OCI-LY1 (cell line): ENCODE measurements at regions not wholly inside any gene's neighbourhood (a gene's known extent, or its start where the extent isn't known, plus 50 kb on each side); places are given as distances from the start of the nearest gene placed in this dataset.

Source experiments
- H2AFZ ChIP-seq: fragments of 200-600 bp; sonication (generic), shearing (Covaris generic); 2 replicates; pipeline ENCODE4 v1.6.0; 2014; ENCODE audit warnings: antibody characterized with exemption, mild to moderate bottlenecking, low read length
- H3F3A ChIP-seq: fragments of 200-600 bp; sonication (generic), shearing (Covaris generic); 2 replicates; pipeline ENCODE4 v1.6.0; 2014; ENCODE audit warnings: mild to moderate bottlenecking, antibody characterized with exemption, low read length, moderate library complexity; ENCODE audit not compliant: insufficient read depth
- H3K27ac ChIP-seq: fragments of 200-600 bp; sonication (generic); 2 replicates; pipeline ENCODE4 v1.5.1; 2014; ENCODE audit warnings: low read length, mixed run types, mild to moderate bottlenecking, low read depth; ENCODE audit not compliant: poor library complexity, severe bottlenecking
- H3K27me3 ChIP-seq: fragments of 200-600 bp; sonication (generic); 2 replicates; pipeline ENCODE4 v1.6.0; 2014; ENCODE audit warnings: antibody characterized with exemption, mild to moderate bottlenecking, low read length, moderate library complexity; ENCODE audit not compliant: insufficient read depth
- H3K36me3 ChIP-seq: fragments of 200-600 bp; sonication (generic); 2 replicates; pipeline ENCODE4 v1.6.1; 2014; ENCODE audit warnings: mild to moderate bottlenecking, antibody characterized with exemption, low read length, moderate library complexity, mixed read lengths; ENCODE audit not compliant: insufficient read depth
- H3K4me1 ChIP-seq: fragments of 200-600 bp; sonication (generic); 2 replicates; pipeline ENCODE4 v1.5.1; 2014; ENCODE audit warnings: mild to moderate bottlenecking, low read length, moderate library complexity; ENCODE audit not compliant: insufficient read depth, severe bottlenecking
- H3K4me2 ChIP-seq: fragments of 200-600 bp; sonication (generic), shearing (Covaris generic); 2 replicates; pipeline ENCODE4 v1.6.1; 2014; ENCODE audit warnings: low read length
- H3K4me3 ChIP-seq: fragments of 200-600 bp; sonication (generic); 2 replicates; pipeline ENCODE4 v1.5.1; 2014; ENCODE audit warnings: low read length, low read depth, mild to moderate bottlenecking, mixed read lengths; ENCODE audit not compliant: poor library complexity, severe bottlenecking
- H3K79me2 ChIP-seq: fragments of 200-600 bp; shearing (Covaris generic); 2 replicates; pipeline ENCODE4 v1.6.1; 2016; ENCODE audit warnings: mixed run types, low read length, mixed read lengths; ENCODE audit not compliant: insufficient read depth
- H3K9ac ChIP-seq: fragments of 200-600 bp; sonication (generic), shearing (Covaris generic); 2 replicates; pipeline ENCODE4 v1.6.1; 2014; ENCODE audit warnings: mild to moderate bottlenecking, low read length, mixed read lengths
- H3K9me2 ChIP-seq: fragments of 200-600 bp; sonication (generic), shearing (Covaris generic); 2 replicates; pipeline ENCODE4 v1.6.1; 2014; ENCODE audit warnings: low read depth, mild to moderate bottlenecking, low read length, mixed read lengths
- H3K9me3 ChIP-seq: fragments of 200-600 bp; shearing (Covaris generic); 2 replicates; pipeline ENCODE4 v1.6.1; 2014; ENCODE audit warnings: low read length, mixed read lengths
- H4K20me1 ChIP-seq: fragments of 200-600 bp; sonication (generic), shearing (Covaris generic); 2 replicates; pipeline ENCODE4 v1.6.0; 2016; ENCODE audit warnings: mild to moderate bottlenecking, low read length; ENCODE audit not compliant: insufficient read depth
- CTCF ChIP-seq: fragments of 200-600 bp; sonication (generic), shearing (Covaris generic); IDR thresholded peaks from 2 replicates; pipeline ENCODE4 v1.5.1; 2017; ENCODE audit warnings: mild to moderate bottlenecking, antibody characterized with exemption, low read length, moderate library complexity, mixed read lengths
- EZH2 ChIP-seq: fragments of 200-600 bp; sonication (generic), shearing (Covaris generic); IDR thresholded peaks from 2 replicates; pipeline ENCODE4 v1.8.0; 2017; ENCODE audit warnings: borderline replicate concordance, mixed run types, mild to moderate bottlenecking, antibody characterized with exemption, low read length, moderate library complexity, mixed read lengths

- Histone ChIP-seq H3K4me1 (no peaks in the 10 kb centered on the region), H3F3A (no peaks in the 10 kb centered on the region), H3K9ac (no peak overlapping the region), H2AFZ (no peak overlapping the region), H3K9me2 (no peaks in the 10 kb centered on the region), H3K9me3 (no peaks in the 10 kb centered on the region), H3K27ac (no peak overlapping the region), H3K79me2 (no peaks in the 10 kb centered on the region), H3K4me2 (no peak overlapping the region), H4K20me1 (no peaks in the 10 kb centered on the region), H3K27me3 (no peaks in the 10 kb centered on the region), H3K4me3 (no peak overlapping the region), H3K36me3 (no peaks in the 10 kb centered on the region; the same call in 1 of the 2 replicates)
- no peak for TF ChIP-seq CTCF
- no peak for TF ChIP-seq EZH2
Measured at GRCh38 chr22:49503321-49503720, 324.4 kb downstream of the BRD1 start.

- H3K4me2 ChIP-seq: no peak overlapping the region
- no peak overlapping the region for H3K9ac ChIP-seq
- H2AFZ ChIP-seq: no peak overlapping the region
- no peaks in the 10 kb centered on the region; the same call in 1 of the 2 replicates for H3K36me3 ChIP-seq
- no peaks in the 10 kb centered on the region for H4K20me1 ChIP-seq
- TF ChIP-seq EZH2 (no peak), CTCF (no peak)
- H3K27ac ChIP-seq: no peak overlapping the region
- no peak overlapping the region for H3K4me3 ChIP-seq
- H3K79me2 ChIP-seq: no peaks in the 10 kb centered on the region
- no peaks in the 10 kb centered on the region for H3K27me3 ChIP-seq
- H3K9me3 ChIP-seq: no peaks in the 10 kb centered on the region
- H3F3A ChIP-seq: no peaks in the 10 kb centered on the region
- no peaks in the 10 kb centered on the region for H3K4me1 ChIP-seq
- no peaks in the 10 kb centered on the region for H3K9me2 ChIP-seq
Measured at GRCh38 chr22:49502126-49502826, 325.4 kb downstream of the BRD1 start.

GRCh38 chr22:49500942-49501395, 326.7 kb downstream of the BRD1 start:
- Histone ChIP-seq H3K79me2 (no peaks in the 10 kb centered on the region), H3K4me1 (no peaks in the 10 kb centered on the region), H3K9ac (no peak overlapping the region), H3K27me3 (no peaks in the 10 kb centered on the region), H3K27ac (no peak overlapping the region), H3K9me3 (no peaks in the 10 kb centered on the region), H3K4me3 (no peak overlapping the region), H3K9me2 (no peaks in the 10 kb centered on the region), H3F3A (no peaks in the 10 kb centered on the region), H2AFZ (no peak overlapping the region), H3K4me2 (no peak overlapping the region), H3K36me3 (no peaks in the 10 kb centered on the region; the same call in 1 of the 2 replicates), H4K20me1 (no peaks in the 10 kb centered on the region)
- TF ChIP-seq CTCF: no peak
- no peak for TF ChIP-seq EZH2
